GM12872 (cell line): ENCODE measurements at regions not wholly inside any gene's neighbourhood (a gene's known extent, or its start where the extent isn't known, plus 50 kb on each side); places are given as distances from the start of the nearest gene placed in this dataset.

Source experiments
- CTCF ChIP-seq: IDR thresholded peaks from 3 replicates; pipeline ENCODE4 v1.5.1; 2011; ENCODE audit warnings: low read depth, mild to moderate bottlenecking, low read length, moderate library complexity; ENCODE audit not compliant: insufficient read depth

GRCh38 chr5:30991462-30991861, 202.0 kb upstream of the CDH6 start:
- TF ChIP-seq CTCF, result no peak

GRCh38 chr5:30981576-30981975, 211.9 kb upstream of the CDH6 start:
- TF ChIP-seq CTCF, result no peak

- TF ChIP-seq CTCF, result no peak
Measured at GRCh38 chr5:30968971-30969370, 224.5 kb upstream of the CDH6 start.

GRCh38 chr5:30960036-30960435, 233.4 kb upstream of the CDH6 start:
- TF ChIP-seq CTCF, result no peak

GRCh38 chr5:30959238-30959637, 234.2 kb upstream of the CDH6 start:
- TF ChIP-seq CTCF, result no peak

GRCh38 chr5:30957591-30957990, 235.9 kb upstream of the CDH6 start:
- no peak for TF ChIP-seq CTCF

- no peak for TF ChIP-seq CTCF
Measured at GRCh38 chr5:30956251-30956650, 237.2 kb upstream of the CDH6 start.

GRCh38 chr5:30937070-30937469, 256.4 kb upstream of the CDH6 start:
- TF ChIP-seq CTCF, result no peak
